HG03520 (cell line): ENCODE measurements at regions not wholly inside any gene's neighbourhood (a gene's known extent, or its start where the extent isn't known, plus 50 kb on each side); places are given as distances from the start of the nearest gene placed in this dataset.

ENCODE experiments used
- ATAC-seq: cut with Tn5 transposase; IDR thresholded peaks from one replicate; pipeline ENCODE4 v1.9.1; 2021; ENCODE audit warnings: mild to moderate bottlenecking, moderate library complexity; ENCODE audit not compliant: unreplicated experiment

DNA sequence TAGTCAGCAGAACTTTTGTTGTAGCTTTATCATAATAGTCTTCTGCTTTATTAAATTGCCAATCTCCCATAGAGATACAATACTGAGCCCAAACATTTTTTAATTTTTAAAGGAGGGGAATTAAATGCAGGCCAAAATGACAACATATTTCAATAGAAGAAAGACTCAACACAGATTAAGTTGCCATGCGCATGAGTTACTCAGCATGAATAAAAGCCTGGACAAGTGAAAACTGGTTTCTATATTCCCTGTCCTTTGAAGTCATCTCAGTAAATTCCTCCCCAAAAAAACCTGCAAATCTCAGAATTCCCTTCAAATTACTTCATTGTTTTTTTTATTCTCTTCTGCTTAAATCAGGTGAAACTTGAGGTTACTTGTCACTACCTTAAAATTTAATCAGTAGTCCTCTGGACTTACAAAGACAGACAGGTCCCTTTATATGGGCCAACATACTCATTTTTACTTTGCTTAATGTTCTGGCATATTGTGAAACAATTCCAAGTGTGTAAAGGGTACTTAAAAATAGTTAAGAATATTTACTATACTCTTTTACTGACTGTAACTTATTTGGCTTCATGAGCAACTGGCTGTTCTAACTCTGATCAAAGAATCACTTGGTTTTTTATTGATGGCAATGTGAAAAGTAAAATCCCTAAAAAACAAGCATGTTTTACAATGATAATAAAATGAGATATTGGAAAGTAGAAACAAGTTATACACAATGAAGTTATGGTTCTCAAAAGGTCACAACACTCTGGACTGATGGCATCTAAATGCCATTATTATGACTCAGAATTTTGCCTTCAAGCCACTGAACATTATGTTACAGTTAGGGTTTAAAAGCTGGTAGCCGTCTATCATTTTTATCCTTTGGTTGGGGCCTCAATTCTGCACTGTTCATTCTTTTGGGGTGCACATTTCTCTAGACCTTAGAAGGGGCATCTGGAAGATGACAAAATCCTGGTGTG lies 49.9 kb upstream of the COL21A1 start:
- ATAC-seq = no peak
